Neuronal stem cell (in vitro differentiated cells): ENCODE measurements at regions not wholly inside any gene's neighbourhood (a gene's known extent, or its start where the extent isn't known, plus 50 kb on each side); places are given as distances from the start of the nearest gene placed in this dataset.

Source experiments
- DNase-seq: peaks from one replicate; pipeline ENCODE4 v3.0.0-alpha.2; 2013; ENCODE audit warnings: low spot score
- H2AFZ ChIP-seq: one replicate; pipeline ENCODE4 v1.6.1; 2013; ENCODE audit warnings: mild to moderate bottlenecking, low read length, inconsistent platforms
- H2AK5ac ChIP-seq: 2 replicates; pipeline ENCODE4 v1.6.1; 2013; ENCODE audit warnings: low read depth, mild to moderate bottlenecking, inconsistent platforms, low read length, moderate library complexity, mixed read lengths
- H2BK120ac ChIP-seq: 2 replicates; pipeline ENCODE4 v1.6.1; 2013; ENCODE audit warnings: low read depth, mild to moderate bottlenecking, inconsistent platforms, low read length, moderate library complexity, mixed read lengths
- H2BK12ac ChIP-seq: one replicate; pipeline ENCODE4 v1.6.1; 2013; ENCODE audit warnings: low read length, inconsistent platforms
- H2BK15ac ChIP-seq: 2 replicates; pipeline ENCODE4 v1.6.1; 2013; ENCODE audit warnings: mild to moderate bottlenecking, low read length, inconsistent platforms, mixed read lengths
- H2BK5ac ChIP-seq: one replicate; pipeline ENCODE4 v1.6.1; 2013; ENCODE audit warnings: inconsistent platforms, mild to moderate bottlenecking, low read length, moderate library complexity
- H3K14ac ChIP-seq: one replicate; pipeline ENCODE4 v1.6.1; 2013; ENCODE audit warnings: low read length, inconsistent platforms
- H3K18ac ChIP-seq: 2 replicates; pipeline ENCODE4 v1.6.1; 2013; ENCODE audit warnings: low read length, inconsistent platforms
- H3K23ac ChIP-seq: 2 replicates; pipeline ENCODE4 v1.6.1; 2013; ENCODE audit warnings: low read depth, mild to moderate bottlenecking, mixed read lengths, low read length, inconsistent platforms; ENCODE audit not compliant: poor library complexity
- H3K27ac ChIP-seq: replicated peaks from 3 replicates; pipeline ENCODE4 v1.5.1; 2013; ENCODE audit warnings: low read length, inconsistent platforms
- H3K27me3 ChIP-seq, 3 experiments: 2 replicates each; pipeline ENCODE4 v1.6.1; 2013; ENCODE audit warnings: low read length in 3 of 3, mild to moderate bottlenecking in 2 of 3, inconsistent platforms in 1 of 3, low read depth in 1 of 3, mixed read lengths in 1 of 3, moderate library complexity in 1 of 3; ENCODE audit not compliant: control insufficient read depth in 3 of 3, insufficient read depth in 3 of 3
- H3K36me3 ChIP-seq, 2 donors: replicated peaks in 1 of 2; 2 replicates each; pipeline ENCODE4 v1.6.1; 2013; ENCODE audit warnings: low read length in 2 of 2; ENCODE audit not compliant: control insufficient read depth in 2 of 2, insufficient read depth in 2 of 2
- H3K4ac ChIP-seq: 2 replicates; pipeline ENCODE4 v1.6.1; 2013; ENCODE audit warnings: inconsistent platforms, mild to moderate bottlenecking, low read length, moderate library complexity
- H3K4me1 ChIP-seq, 2 donors: 1 replicate in 1 of 2; 2 replicates in 1 of 2; pipeline ENCODE4 v1.6.1; 2013; ENCODE audit warnings: low read length in 2 of 2, low read depth in 1 of 2; ENCODE audit not compliant: control insufficient read depth in 2 of 2, insufficient read depth in 1 of 2
- H3K4me2 ChIP-seq: one replicate; pipeline ENCODE4 v1.6.1; 2013; ENCODE audit warnings: mild to moderate bottlenecking, low read length, inconsistent platforms; ENCODE audit not compliant: insufficient read depth, poor library complexity, severe bottlenecking
- H3K4me3 ChIP-seq, 2 donors: 2 replicates each; pipeline ENCODE4 v1.5.1; 2013; ENCODE audit warnings: low read length in 2 of 2, mild to moderate bottlenecking in 2 of 2, inconsistent platforms in 1 of 2, moderate library complexity in 1 of 2
- H3K79me1 ChIP-seq: one replicate; pipeline ENCODE4 v1.6.1; 2013; ENCODE audit warnings: low read depth, mild to moderate bottlenecking, inconsistent platforms, low read length, moderate library complexity
- H3K9ac ChIP-seq: one replicate; pipeline ENCODE4 v1.6.1; 2013; ENCODE audit warnings: mild to moderate bottlenecking, low read depth, low read length, inconsistent platforms; ENCODE audit not compliant: poor library complexity
- H3K9me3 ChIP-seq, 2 donors: replicated peaks in 1 of 2; 2 replicates each; pipeline versions ENCODE3 to v1.6.1; 2013; ENCODE audit warnings: low read length in 2 of 2, mild to moderate bottlenecking in 2 of 2, inconsistent platforms in 1 of 2, low read depth in 1 of 2, mixed read lengths in 1 of 2, moderate library complexity in 1 of 2; ENCODE audit not compliant: control insufficient read depth in 2 of 2, insufficient read depth in 1 of 2
- H4K8ac ChIP-seq: one replicate; pipeline ENCODE4 v1.6.1; 2013; ENCODE audit warnings: low read depth, mild to moderate bottlenecking, inconsistent platforms, low read length, moderate library complexity
- H4K91ac ChIP-seq: one replicate; pipeline ENCODE4 v1.6.1; 2013; ENCODE audit warnings: low read length, low read depth, mild to moderate bottlenecking, inconsistent platforms; ENCODE audit not compliant: poor library complexity
- WGBS, 2 donors: extraction: QIAGEN DNeasy Blood & Tissue Kit; methylation state at CpG; one replicate each; pipeline ENCODE4 v1.1.7; 2013; ENCODE audit warnings: missing lambda C conversion rate in 2 of 2, mixed read lengths in 1 of 2; ENCODE audit not compliant: insufficient read length in 2 of 2, insufficient replicate concordance in 1 of 2; ENCODE audit errors: extremely low coverage in 2 of 2; 5-methylcytosine and 5-hydroxymethylcytosine counted together

DNA sequence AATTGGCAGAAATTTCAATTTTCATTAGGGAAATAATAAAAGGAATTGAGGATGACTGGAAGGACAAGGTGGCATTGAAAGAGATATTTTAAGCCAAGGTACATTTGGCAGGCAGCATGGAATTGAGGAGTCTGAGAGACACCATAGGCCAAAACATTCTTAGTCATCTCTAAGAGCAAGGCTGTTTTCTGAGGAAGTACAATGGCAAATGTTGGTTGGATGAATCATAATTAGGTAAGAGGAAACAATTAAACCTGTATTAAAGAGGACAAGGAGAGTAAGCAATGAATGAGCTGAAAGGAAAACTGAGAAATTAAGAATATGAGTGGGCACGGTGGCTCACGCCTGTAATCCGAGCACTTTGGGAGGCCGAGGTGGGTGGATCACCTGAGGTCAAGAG is 86.3 kb downstream of the MRPL32 start:
- Histone ChIP-seq H3K27me3 (no peaks in the 10 kb centered on the region), H3K9ac (no peak overlapping the region), H3K4me1 (peaks cover 0 to 4% of the 10 kb centered on the region in 2 donors), H2BK5ac (no peak overlapping the region), H3K36me3 (no peaks in the 10 kb centered on the region), H3K18ac (no peak overlapping the region), H3K4me3 (no peak overlapping the region), H2AFZ (no peak overlapping the region), H3K27ac (no peak overlapping the region), H4K91ac (no peak overlapping the region), H2BK15ac (no peak overlapping the region), H3K14ac (no peak overlapping the region), H2AK5ac (no peak overlapping the region), H3K79me1 (no peaks in the 10 kb centered on the region), H4K8ac (no peak overlapping the region), H3K4ac (no peak overlapping the region), H3K4me2 (no peak overlapping the region), H2BK120ac (no peak overlapping the region), H3K9me3 (no peaks in the 10 kb centered on the region), H2BK12ac (no peak overlapping the region), H3K23ac (no peak overlapping the region)
- WGBS, 2 donors: no CpG with 5 or more reads among the region's 4 CpGs
- DNase-seq: no peak

DNA sequence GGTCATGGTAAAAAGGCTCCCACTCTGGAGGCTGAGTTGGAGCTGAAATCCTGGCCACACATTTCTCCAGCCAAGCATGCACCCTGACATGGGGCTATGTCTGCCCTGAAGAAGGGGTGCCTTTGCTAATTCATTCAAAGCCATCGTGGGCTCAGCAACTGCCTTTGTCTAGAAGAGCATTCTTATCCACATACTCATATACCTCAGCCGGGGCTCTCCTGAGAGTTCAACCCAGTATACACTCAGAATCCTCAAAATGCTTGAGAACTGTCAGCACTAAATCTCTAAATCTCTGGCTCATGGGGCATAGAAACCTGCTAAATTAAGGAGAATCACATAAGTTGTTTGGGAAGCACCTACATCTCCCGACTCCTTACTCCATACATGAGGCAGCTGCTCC is 89.3 kb downstream of the MRPL32 start:
- H3K4me1 ChIP-seq: no peaks in the 10 kb centered on the region
- no peak overlapping the region for H3K4ac ChIP-seq
- H3K4me2 ChIP-seq: no peak overlapping the region
- no peak overlapping the region for H2BK12ac ChIP-seq
- H3K9me3 ChIP-seq: no peaks in the 10 kb centered on the region
- H4K8ac ChIP-seq: no peak overlapping the region
- H3K23ac ChIP-seq: no peak overlapping the region
- no peak overlapping the region for H2BK5ac ChIP-seq
- H4K91ac ChIP-seq: no peak overlapping the region
- DNase-seq: no peak
- no CpG with 5 or more reads among the region's 3 CpGs for WGBS, 2 donors
- no peaks in the 10 kb centered on the region for H3K36me3 ChIP-seq
- no peak overlapping the region for H2BK15ac ChIP-seq
- H3K4me3 ChIP-seq: no peak overlapping the region
- H3K27ac ChIP-seq: no peak overlapping the region
- H3K14ac ChIP-seq: no peak overlapping the region
- no peak overlapping the region for H3K18ac ChIP-seq
- H2BK120ac ChIP-seq: no peak overlapping the region
- no peak overlapping the region for H2AK5ac ChIP-seq
- no peaks in the 10 kb centered on the region for H3K27me3 ChIP-seq
- no peak overlapping the region for H2AFZ ChIP-seq
- no peak overlapping the region for H3K9ac ChIP-seq
- H3K79me1 ChIP-seq: no peaks in the 10 kb centered on the region

DNA sequence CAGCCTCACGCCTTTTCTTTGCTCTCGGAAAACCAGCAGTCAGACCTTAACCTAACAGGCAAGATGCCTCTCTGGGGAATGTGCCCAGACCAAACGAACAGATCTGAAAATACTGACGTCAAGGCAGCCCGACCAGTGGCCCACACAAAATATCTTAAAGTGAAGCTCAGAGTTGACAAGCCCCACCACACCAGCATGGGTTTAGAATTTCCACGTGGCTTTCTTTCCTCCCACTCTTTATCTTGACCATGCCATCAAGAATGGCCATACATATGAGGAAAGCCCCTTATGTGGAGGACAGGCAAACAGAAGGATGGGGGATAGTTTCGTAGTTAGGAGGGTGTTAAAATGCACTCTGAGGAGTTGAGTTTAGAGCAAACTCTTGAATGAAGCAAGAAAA is 89.8 kb downstream of the MRPL32 start:
- Histone ChIP-seq H2AFZ (no peak overlapping the region), H4K91ac (no peak overlapping the region), H2BK12ac (no peak overlapping the region), H2AK5ac (no peak overlapping the region), H3K9ac (no peak overlapping the region), H3K27me3 (no peaks in the 10 kb centered on the region), H2BK120ac (no peak overlapping the region), H4K8ac (no peak overlapping the region), H3K14ac (no peak overlapping the region), H3K27ac (no peak overlapping the region), H3K9me3 (no peaks in the 10 kb centered on the region), H3K79me1 (no peaks in the 10 kb centered on the region), H3K4me1 (no peaks in the 10 kb centered on the region), H3K4me2 (no peak overlapping the region), H3K18ac (no peak overlapping the region), H3K36me3 (no peaks in the 10 kb centered on the region), H3K4me3 (no peak overlapping the region), H2BK5ac (no peak overlapping the region), H3K4ac (no peak overlapping the region), H3K23ac (no peak overlapping the region), H2BK15ac (no peak overlapping the region)
- no CpG with 5 or more reads among the region's 7 CpGs for WGBS, 2 donors
- DNase-seq: no peak

DNA sequence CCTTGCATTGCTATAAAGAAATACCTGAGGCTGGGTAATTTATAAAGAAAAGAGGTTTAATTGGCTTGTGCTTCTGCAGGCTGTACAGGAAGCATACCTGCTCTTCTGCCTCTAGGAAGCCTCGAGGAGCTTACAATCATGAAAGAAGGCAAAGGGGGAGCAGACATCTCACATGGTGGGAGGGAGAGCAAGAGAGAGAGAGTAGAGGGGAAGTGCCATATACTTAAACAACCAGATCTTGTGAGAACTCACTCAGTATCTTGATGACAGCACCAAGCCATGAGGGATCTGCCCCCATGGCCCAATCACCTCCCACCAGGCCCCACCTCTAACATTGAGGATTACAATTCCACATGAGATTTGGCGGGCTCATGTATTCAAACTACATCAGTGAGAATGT is 79.1 kb upstream of the HECW1 start:
- Histone ChIP-seq H2BK5ac (no peak overlapping the region), H3K23ac (no peak overlapping the region), H3K4me2 (no peak overlapping the region), H3K27ac (no peak overlapping the region), H4K8ac (no peak overlapping the region), H2BK120ac (no peak overlapping the region), H3K4me1 (peaks cover 0 to 2% of the 10 kb centered on the region in 2 donors), H3K18ac (no peak overlapping the region), H3K9ac (no peak overlapping the region), H3K9me3 (peaks cover 0 to 2% of the 10 kb centered on the region in 2 donors), H3K14ac (no peak overlapping the region), H2AK5ac (no peak overlapping the region), H3K27me3 (no peaks in the 10 kb centered on the region), H2BK12ac (no peak overlapping the region), H4K91ac (no peak overlapping the region), H3K4ac (no peak overlapping the region), H3K4me3 (no peak overlapping the region), H2AFZ (no peak overlapping the region), H2BK15ac (no peak overlapping the region), H3K79me1 (no peaks in the 10 kb centered on the region), H3K36me3 (no peaks in the 10 kb centered on the region)
- WGBS, 2 donors: no CpG with 5 or more reads among the region's 2 CpGs
- no peak for DNase-seq
